ENCODE measurements at regions not wholly inside any gene's neighbourhood (a gene's known extent, or its start where the extent isn't known, plus 50 kb on each side); places are given as distances from the start of the nearest gene placed in this dataset.

DNA sequence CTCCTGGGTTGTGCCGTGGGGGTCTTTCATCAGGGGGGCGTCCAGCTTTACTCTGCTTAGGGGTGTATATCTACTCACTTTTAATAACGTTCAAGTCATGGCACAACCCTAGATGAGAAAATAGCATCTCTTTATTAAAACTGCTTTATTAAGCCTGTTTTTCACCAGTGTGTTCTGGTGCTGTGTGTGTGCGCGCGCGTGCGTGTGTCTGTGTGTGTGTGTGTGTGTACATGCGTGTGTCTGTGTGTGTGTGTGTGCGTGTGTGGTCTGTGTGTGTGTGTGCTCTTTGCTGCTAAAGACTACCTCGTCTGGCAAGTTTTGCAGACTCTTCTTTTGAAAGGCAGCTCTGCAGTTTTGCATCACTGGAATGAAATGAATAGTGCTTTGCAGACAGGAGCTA lies 390.9 kb upstream of the MKI67 start (continued):
- TF ChIP-seq NFE2L2 (IDR thresholded peaks at IDR 0.05; ENCODE audit: low read length): no peak

DNA sequence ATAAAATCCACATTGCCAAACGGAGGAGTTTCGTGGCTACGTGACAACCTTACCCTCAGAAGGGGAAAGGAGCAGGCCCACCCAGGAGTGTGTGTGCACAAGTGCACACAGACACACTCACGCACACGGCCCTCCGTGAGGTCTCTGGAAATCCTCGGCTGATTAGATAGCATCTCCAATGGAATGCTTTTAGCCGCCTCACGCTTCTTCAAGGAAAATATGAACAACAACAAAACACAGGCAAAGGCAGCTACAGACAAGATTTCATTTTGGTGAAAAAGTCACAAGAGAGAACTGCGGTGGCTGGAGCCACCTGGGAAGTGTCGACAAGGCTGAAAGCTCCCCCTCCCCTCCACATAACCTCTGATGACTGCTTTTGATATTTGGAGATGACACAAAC lies 391.8 kb upstream of the MKI67 start:
- CTCF ChIA-PET (ENCODE audit: low intra/inter-chr PET ratio, low total read pairs): no interaction called here
- in situ Hi-C loops (cut with HindIII; ENCODE audit: extremely low pct_ligation_motif_present, low pct_unique_long_range_greater_than_20kb): no loop called here
- no peak for ATAC-seq
- TF ChIP-seq MED13 (CRISPR knock-in tag; IDR thresholded peaks at IDR 0.05) (no peak), SNRNP70 (IDR thresholded peaks at IDR 0.05; ENCODE audit: low read depth, low read length) (no peak), ZBTB7B (CRISPR knock-in tag; IDR thresholded peaks at IDR 0.05) (no peak), ZNF629 (CRISPR knock-in tag; conservative IDR thresholded peaks at IDR 0.05) (no peak), TFDP2 (CRISPR knock-in tag; IDR thresholded peaks at IDR 0.05) (no peak), TERF1 (CRISPR knock-in tag; IDR thresholded peaks at IDR 0.05) (no peak), NFYB (CRISPR knock-in tag; IDR thresholded peaks at IDR 0.05) (no peak), RXRB (CRISPR knock-in tag; IDR thresholded peaks at IDR 0.05; ENCODE audit: borderline replicate concordance) (no peak), ZNF83 (CRISPR knock-in tag; IDR thresholded peaks at IDR 0.05; ENCODE audit: borderline replicate concordance) (no peak), RFXANK (CRISPR knock-in tag; IDR thresholded peaks at IDR 0.05) (no peak), NFE2L1 (CRISPR knock-in tag; IDR thresholded peaks at IDR 0.05; ENCODE audit: borderline replicate concordance) (no peak), THAP8 (CRISPR knock-in tag; IDR thresholded peaks at IDR 0.05; ENCODE audit: borderline replicate concordance) (no peak)
- TF ChIP-seq, protein P1, sequence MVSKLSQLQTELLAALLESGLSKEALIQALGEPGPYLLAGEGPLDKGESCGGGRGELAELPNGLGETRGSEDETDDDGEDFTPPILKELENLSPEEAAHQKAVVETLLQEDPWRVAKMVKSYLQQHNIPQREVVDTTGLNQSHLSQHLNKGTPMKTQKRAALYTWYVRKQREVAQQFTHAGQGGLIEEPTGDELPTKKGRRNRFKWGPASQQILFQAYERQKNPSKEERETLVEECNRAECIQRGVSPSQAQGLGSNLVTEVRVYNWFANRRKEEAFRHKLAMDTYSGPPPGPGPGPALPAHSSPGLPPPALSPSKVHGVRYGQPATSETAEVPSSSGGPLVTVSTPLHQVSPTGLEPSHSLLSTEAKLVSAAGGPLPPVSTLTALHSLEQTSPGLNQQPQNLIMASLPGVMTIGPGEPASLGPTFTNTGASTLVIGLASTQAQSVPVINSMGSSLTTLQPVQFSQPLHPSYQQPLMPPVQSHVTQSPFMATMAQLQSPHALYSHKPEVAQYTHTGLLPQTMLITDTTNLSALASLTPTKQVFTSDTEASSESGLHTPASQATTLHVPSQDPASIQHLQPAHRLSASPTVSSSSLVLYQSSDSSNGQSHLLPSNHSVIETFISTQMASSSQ (IDR thresholded peaks at IDR 0.05; ENCODE audit: low read depth): no peak
- TF ChIP-seq, protein P1 (CRISPR knock-in tag; IDR thresholded peaks at IDR 0.05; ENCODE audit: borderline replicate concordance): no peak
- TF ChIP-seq, protein P2, sequence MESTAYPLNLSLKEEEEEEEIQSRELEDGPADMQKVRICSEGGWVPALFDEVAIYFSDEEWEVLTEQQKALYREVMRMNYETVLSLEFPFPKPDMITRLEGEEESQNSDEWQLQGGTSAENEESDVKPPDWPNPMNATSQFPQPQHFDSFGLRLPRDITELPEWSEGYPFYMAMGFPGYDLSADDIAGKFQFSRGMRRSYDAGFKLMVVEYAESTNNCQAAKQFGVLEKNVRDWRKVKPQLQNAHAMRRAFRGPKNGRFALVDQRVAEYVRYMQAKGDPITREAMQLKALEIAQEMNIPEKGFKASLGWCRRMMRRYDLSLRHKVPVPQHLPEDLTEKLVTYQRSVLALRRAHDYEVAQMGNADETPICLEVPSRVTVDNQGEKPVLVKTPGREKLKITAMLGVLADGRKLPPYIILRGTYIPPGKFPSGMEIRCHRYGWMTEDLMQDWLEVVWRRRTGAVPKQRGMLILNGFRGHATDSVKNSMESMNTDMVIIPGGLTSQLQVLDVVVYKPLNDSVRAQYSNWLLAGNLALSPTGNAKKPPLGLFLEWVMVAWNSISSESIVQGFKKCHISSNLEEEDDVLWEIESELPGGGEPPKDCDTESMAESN (CRISPR knock-in tag; conservative IDR thresholded peaks at IDR 0.05): no peak

More for the DNA sequence above, 391.8 kb upstream of the MKI67 start:
- no peaks in the 10 kb centered on the region for H3K4me1 ChIP-seq (ENCODE audit: insufficient read depth, low read length)
- FAIRE-seq (no peak), DNase-seq (ENCODE audit: low spot score) (no peak)
- H3K27ac ChIP-seq (ENCODE audit: extremely low read length, insufficient read depth, low read length): no peak overlapping the region
- BruUV-seq (replicated peaks): no TSS peak
- H2AFZ ChIP-seq (ENCODE audit: low read length): no peak overlapping the region
- no peaks in the 10 kb centered on the region for H3K36me3 ChIP-seq (replicated peaks in 1 of 2; ENCODE audit: control insufficient read depth in 1 of 2, insufficient read depth in 2 of 2, low read length in 2 of 2)
- H3K4me2 ChIP-seq (ENCODE audit: low read depth, low read length): no peak overlapping the region
- intact Hi-C loops (cut with micrococcal nuclease; ENCODE audit: unreplicated experiment): no loop called here
- H3K79me2 ChIP-seq (ENCODE audit: insufficient read depth, low read length): no peaks in the 10 kb centered on the region
- no peak overlapping the region for H3K9ac ChIP-seq (ENCODE audit: insufficient read depth, low read depth, low read length)
- 29% methylated on average over 11 of the region's 11 CpGs for WGBS (ENCODE audit: low lambda C conversion rate)
- no peaks in the 10 kb centered on the region for H4K20me1 ChIP-seq (ENCODE audit: insufficient read depth, low read length)
- peaks cover 3 to 27% of the 10 kb centered on the region in 2 experiments; a peak in 4 of 5 replicates for H3K27me3 ChIP-seq (ENCODE audit: control insufficient read depth in 1 of 2, insufficient read depth in 2 of 2, low read length in 2 of 2)
- H3K9me3 ChIP-seq (ENCODE audit: low read length): no peaks in the 10 kb centered on the region
- H3K4me3 ChIP-seq (replicated peaks in 1 of 3; ENCODE audit: insufficient read depth in 1 of 3, low read depth in 2 of 3, low read length in 3 of 3): no peak overlapping the region
- POLR2A ChIA-PET: no interaction called here

Data from HepG2 (cell line).